HCT116 (cell line): ENCODE measurements at regions not wholly inside any gene's neighbourhood (a gene's known extent, or its start where the extent isn't known, plus 50 kb on each side); places are given as distances from the start of the nearest gene placed in this dataset.

Experiments used
- ATAC-seq: fragments of 200-7000 bp; cut with Tn5 transposase; 2 replicates; pipeline ENCODE4 v1.9.1; 2020; ENCODE audit warnings: mild to moderate bottlenecking, moderate library complexity
- BruUV-seq: library from RNA; stranded (reverse); fragments of 400-500 nt; replicated peaks from 2 replicates; lab custom pipeline; 2021; lab: Mats Ljungman, UMichigan
- CTCF ChIA-PET: fragments of 300-600 bp; sonication (Branson Sonifier 250); formaldehyde crosslinking; loops from one replicate; lab custom pipeline; 2021; ENCODE audit warnings: antibody characterized with exemption; lab: Charles Lee
- POLR2A ChIA-PET: fragments of 300-600, 350-600 bp; sonication (Branson Sonifier 250); formaldehyde crosslinking; loops from one replicate; lab custom pipeline; 2021; ENCODE audit warnings: antibody characterized with exemption; lab: Charles Lee
- RAD21 ChIA-PET, 2 experiments: fragments of 300-600 bp; sonication (Branson Sonifier 250); formaldehyde crosslinking; loops; one replicate each; lab custom pipeline; 2023; ENCODE audit warnings: low total read pairs in 2 of 2; ENCODE audit not compliant: uncharacterized antibody in 2 of 2, unreplicated experiment in 2 of 2, low non-redundant PET in 1 of 2; lab: Charles Lee
- DNase-seq: peaks from one replicate; pipeline ENCODE4 v3.0.0-alpha.2; 2010; ENCODE audit warnings: low read depth, low spot score
- H2AFZ ChIP-seq: fragments of 200-600 bp; shearing (Covaris generic), sonication (generic); 2 replicates; pipeline ENCODE4 v1.6.1; 2017; ENCODE audit warnings: low read depth, mixed run types, mixed read lengths, antibody characterized with exemption, low read length; ENCODE audit not compliant: poor library complexity, severe bottlenecking
- H3K27ac ChIP-seq: 2 replicates; pipeline ENCODE4 v1.5.1; 2012; ENCODE audit warnings: low read depth, low read length
- H3K27me3 ChIP-seq: fragments of 200-600 bp; sonication (generic); 2 replicates; pipeline ENCODE4 v1.6.1; 2016; ENCODE audit warnings: mixed run types, low read length, mixed read lengths; ENCODE audit not compliant: insufficient read depth
- H3K36me3 ChIP-seq, 2 experiments: fragments of 200-500 bp in 1 of 2; fragments of 200-600 bp in 1 of 2; sonication (Bioruptor generic) in 1 of 2; sonication (generic) in 1 of 2; 2 replicates each; pipeline versions ENCODE4 v1.5.1 to v1.6.1; 2014 to 2016; ENCODE audit warnings: low read length in 2 of 2, inconsistent platforms in 1 of 2, mixed read lengths in 1 of 2, mixed run types in 1 of 2; ENCODE audit not compliant: insufficient read depth in 2 of 2, control insufficient read depth in 1 of 2
- H3K4me1 ChIP-seq, 2 experiments: fragments of 200-600 bp in 1 of 2; sonication (generic) in 1 of 2; 2 replicates each; pipeline versions ENCODE4 v1.5.1 to v1.6.1; 2012 to 2017; ENCODE audit warnings: low read length in 2 of 2, inconsistent platforms in 1 of 2, mild to moderate bottlenecking in 1 of 2, mixed read lengths in 1 of 2, mixed run types in 1 of 2, moderate library complexity in 1 of 2; ENCODE audit not compliant: insufficient read depth in 2 of 2, control insufficient read depth in 1 of 2
- H3K4me2 ChIP-seq: fragments of 200-600 bp; sonication (generic); 2 replicates; pipeline ENCODE4 v1.6.1; 2017; ENCODE audit warnings: mixed run types, low read length, mixed read lengths
- H3K4me3 ChIP-seq, 2 experiments: fragments of 200-600 bp in 1 of 2; sonication (generic) in 1 of 2; replicated peaks in 1 of 2; 2 replicates each; pipeline ENCODE4 v1.5.1; 2011 to 2016; ENCODE audit warnings: low read length in 2 of 2, control low read depth in 1 of 2, low read depth in 1 of 2, mild to moderate bottlenecking in 1 of 2, mixed read lengths in 1 of 2, mixed run types in 1 of 2
- H3K79me2 ChIP-seq: fragments of 200-600 bp; sonication (generic); 2 replicates; pipeline ENCODE4 v1.6.1; 2017; ENCODE audit warnings: mild to moderate bottlenecking, mixed run types, low read length, moderate library complexity, mixed read lengths; ENCODE audit not compliant: insufficient read depth
- H3K9ac ChIP-seq: fragments of 200-600 bp; sonication (generic); 2 replicates; pipeline ENCODE4 v1.6.1; 2016; ENCODE audit warnings: low read length, mixed read lengths
- H3K9me2 ChIP-seq: fragments of 200-600 bp; sonication (generic), shearing (Covaris generic); 2 replicates; pipeline ENCODE4 v1.6.1; 2017; ENCODE audit warnings: mixed run types, mild to moderate bottlenecking, moderate library complexity; ENCODE audit not compliant: insufficient read depth
- H3K9me3 ChIP-seq, 2 experiments: fragments of 200-500 bp in 1 of 2; fragments of 200-600 bp in 1 of 2; sonication (Bioruptor generic) in 1 of 2; sonication (generic) in 1 of 2; 2 replicates each; pipeline ENCODE4 v1.6.1; 2014 to 2017; ENCODE audit warnings: low read length in 2 of 2, mixed read lengths in 2 of 2, inconsistent platforms in 1 of 2, low read depth in 1 of 2, mild to moderate bottlenecking in 1 of 2, mixed run types in 1 of 2, moderate library complexity in 1 of 2; ENCODE audit not compliant: control insufficient read depth in 1 of 2, insufficient read depth in 1 of 2
- H4K20me1 ChIP-seq: fragments of 200-600 bp; sonication (generic), shearing (Covaris generic); 2 replicates; pipeline ENCODE4 v1.6.1; 2017; ENCODE audit warnings: mixed run types, mild to moderate bottlenecking, moderate library complexity; ENCODE audit not compliant: insufficient read depth
- CBX3 ChIP-seq: IDR thresholded peaks from 2 replicates; pipeline ENCODE4 v1.6.1; 2012; ENCODE audit warnings: low read depth
- CEBPB ChIP-seq: IDR thresholded peaks from 2 replicates; pipeline ENCODE4 v1.6.1; 2012; ENCODE audit warnings: low read depth
- CTCF ChIP-seq, 3 experiments: fragments of 200-600 bp in 1 of 3; sonication (generic) in 1 of 3; IDR thresholded peaks in 2 of 3; conservative IDR thresholded peaks in 1 of 3; 2 replicates each; pipeline ENCODE4 v1.5.1; 2012 to 2017; ENCODE audit warnings: low read depth in 2 of 3, low read length in 2 of 3, antibody characterized with exemption in 1 of 3, borderline replicate concordance in 1 of 3, control low read depth in 1 of 3, mild to moderate bottlenecking in 1 of 3, mixed read lengths in 1 of 3, mixed run types in 1 of 3, moderate library complexity in 1 of 3; ENCODE audit not compliant: insufficient read depth in 1 of 3
- EZH2phosphoT487 ChIP-seq: fragments of 200-600 bp; IDR thresholded peaks from 2 replicates; pipeline ENCODE4 v1.6.1; 2018; ENCODE audit warnings: antibody characterized with exemption, borderline replicate concordance
- JUND ChIP-seq: IDR thresholded peaks from 2 replicates; pipeline ENCODE4 v1.6.1; 2012
- MAX ChIP-seq: IDR thresholded peaks from 2 replicates; pipeline ENCODE4 v1.6.1; 2012
- POLR2AphosphoS5 ChIP-seq: IDR thresholded peaks from 2 replicates; pipeline ENCODE4 v1.6.1; 2011; ENCODE audit warnings: mild to moderate bottlenecking, low read depth, low read length, moderate library complexity
- RAD21 ChIP-seq: IDR thresholded peaks from 2 replicates; pipeline ENCODE4 v1.6.1; 2012; ENCODE audit warnings: low read depth, mild to moderate bottlenecking
- ZNF274 ChIP-seq: fragments of 200-500 bp; sonication (Bioruptor generic); IDR thresholded peaks from 2 replicates; pipeline ENCODE4 v1.6.1; 2014; ENCODE audit warnings: mild to moderate bottlenecking, low read depth, low read length, inconsistent platforms
- intact Hi-C: fragments of 100-400 bp; cut with micrococcal nuclease; formaldehyde crosslinking; loops from 2 replicates; pipeline ENCODE4 v1.10.0; 2022

- no peak for ATAC-seq
- CTCF ChIA-PET, result no interaction called here
- H3K79me2 ChIP-seq, result no peaks in the 10 kb centered on the region
- no peak overlapping the region for H3K4me2 ChIP-seq
- POLR2A ChIA-PET, result no interaction called here
- TF ChIP-seq CTCF (IDR thresholded peaks at IDR 0.05 in 2 of 3, conservative IDR thresholded peaks at IDR 0.05 in 1 of 3; ENCODE audit: borderline replicate concordance in 1 of 3, insufficient read depth in 1 of 3, low read depth in 2 of 3, low read length in 2 of 3), result no peak
- no peak for TF ChIP-seq CEBPB
- no peak for TF ChIP-seq EZH2phosphoT487
- TF ChIP-seq RAD21, result no peak
- TF ChIP-seq MAX, result no peak
- TF ChIP-seq CBX3, result no peak
- TF ChIP-seq ZNF274, result no peak
- TF ChIP-seq POLR2AphosphoS5, result no peak
- H3K27ac ChIP-seq, result no peak overlapping the region
- no peaks in the 10 kb centered on the region for H3K9me2 ChIP-seq
- RAD21 ChIA-PET, result no interaction called here
- no TSS peak for BruUV-seq
- H2AFZ ChIP-seq, result no peak overlapping the region
- no peak overlapping the region for H3K9ac ChIP-seq
- intact Hi-C loops, result no loop called here
- no peaks in the 10 kb centered on the region for H3K4me1 ChIP-seq
- H3K27me3 ChIP-seq, result peaks cover 58% of the 10 kb centered on the region
- DNase-seq, result no peak
- no peaks in the 10 kb centered on the region for H4K20me1 ChIP-seq
- H3K9me3 ChIP-seq, result no peaks in the 10 kb centered on the region
- no peak overlapping the region for H3K4me3 ChIP-seq
- H3K36me3 ChIP-seq, result no peaks in the 10 kb centered on the region
These were observed 175.8 kb upstream of the HNRNPA3 start for GRCh38 chr2:177036747-177037146.

GRCh38 chr2:177037569-177037968 is 175.0 kb upstream of the HNRNPA3 start:
- ATAC-seq (no peak), DNase-seq (no peak)
- Histone ChIP-seq H3K36me3 (no peaks in the 10 kb centered on the region), H3K9me2 (no peaks in the 10 kb centered on the region), H3K4me3 (no peak overlapping the region), H3K9ac (no peak overlapping the region), H3K4me2 (no peak overlapping the region), H4K20me1 (no peaks in the 10 kb centered on the region), H3K79me2 (no peaks in the 10 kb centered on the region), H3K27me3 (peaks cover 66% of the 10 kb centered on the region), H2AFZ (no peak overlapping the region), H3K9me3 (no peaks in the 10 kb centered on the region), H3K4me1 (no peaks in the 10 kb centered on the region), H3K27ac (no peak overlapping the region)
- intact Hi-C loops, result no loop called here
- ChIA-PET RAD21 (no interaction called here), POLR2A (no interaction called here), CTCF (no interaction called here)
- TF ChIP-seq JUND (no peak), EZH2phosphoT487 (no peak)
- no TSS peak for BruUV-seq
